ENCODE measurements at regions not wholly inside any gene's neighbourhood (a gene's known extent, or its start where the extent isn't known, plus 50 kb on each side); places are given as distances from the start of the nearest gene placed in this dataset.

GRCh38 chr4:18935659-18936345 is 914.2 kb upstream of the LCORL start:
- DNase-seq = no peak

- DNase-seq = no peak
Observed at GRCh38 chr4:18934197-18934596, 912.6 kb upstream of the LCORL start.

- no peak for DNase-seq
Observed at GRCh38 chr4:18932730-18933339, 911.3 kb upstream of the LCORL start.

GRCh38 chr4:18931643-18932377 is 910.3 kb upstream of the LCORL start:
- DNase-seq = no peak

GRCh38 chr4:18930487-18930886 is 908.9 kb upstream of the LCORL start:
- DNase-seq = no peak

- no peak for DNase-seq
Observed at GRCh38 chr4:18923496-18924161, 902.1 kb upstream of the LCORL start.

GRCh38 chr4:18917689-18918088 is 896.1 kb upstream of the LCORL start:
- no peak for DNase-seq

GRCh38 chr4:18914182-18914581 is 892.6 kb upstream of the LCORL start:
- DNase-seq = no peak

- no peak for DNase-seq
Observed at GRCh38 chr4:18894928-18895327, 873.4 kb upstream of the LCORL start.

- no peak for DNase-seq
Observed at GRCh38 chr4:18882468-18882867, 860.9 kb upstream of the LCORL start.

- DNase-seq = no peak
Observed at GRCh38 chr4:18881556-18881955, 860.0 kb upstream of the LCORL start.

GRCh38 chr4:18880871-18881270 is 859.3 kb upstream of the LCORL start:
- DNase-seq = no peak

- no peak for DNase-seq
Observed at GRCh38 chr4:18878561-18878960, 857.0 kb upstream of the LCORL start.

- DNase-seq = no peak
Observed at GRCh38 chr4:18869166-18869565, 847.6 kb upstream of the LCORL start.

GRCh38 chr4:18860836-18861530 is 839.4 kb upstream of the LCORL start:
- no peak for DNase-seq

GRCh38 chr4:18859468-18859867 is 837.9 kb upstream of the LCORL start:
- DNase-seq = no peak

GRCh38 chr4:18858229-18858922 is 836.8 kb upstream of the LCORL start:
- no peak for DNase-seq

- DNase-seq = no peak
Observed at GRCh38 chr4:18850867-18851266, 829.3 kb upstream of the LCORL start.

- DNase-seq = no peak
Observed at GRCh38 chr4:18847249-18847890, 825.8 kb upstream of the LCORL start.

- no peak for DNase-seq
Observed at GRCh38 chr4:18846313-18846712, 824.8 kb upstream of the LCORL start.

GRCh38 chr4:18844726-18845125 is 823.2 kb upstream of the LCORL start:
- no peak for DNase-seq

GRCh38 chr4:18842431-18842830 is 820.9 kb upstream of the LCORL start:
- no peak for DNase-seq

All from effector CD4-positive, alpha-beta T cell (primary cell).